ENCODE measurements at regions not wholly inside any gene's neighbourhood (a gene's known extent, or its start where the extent isn't known, plus 50 kb on each side); places are given as distances from the start of the nearest gene placed in this dataset.

GRCh38 chr15:93294066-93294465, 205.1 kb upstream of the RGMA start:
- no peak for TF ChIP-seq CTCF (IDR thresholded peaks at IDR 0.05; ENCODE audit: poor library complexity, severe bottlenecking)
- no peaks in the 10 kb centered on the region for H3K27me3 ChIP-seq (ENCODE audit: insufficient read depth, poor library complexity, severe bottlenecking)
- DNase-seq (ENCODE audit: low spot score): no peak
- ATAC-seq (ENCODE audit: low read depth): no peak
- no peaks in the 10 kb centered on the region for H3K9me3 ChIP-seq (ENCODE audit: severe bottlenecking)
- H3K36me3 ChIP-seq (ENCODE audit: low read depth): no peaks in the 10 kb centered on the region
- no peak overlapping the region for H3K27ac ChIP-seq (ENCODE audit: poor library complexity, severe bottlenecking)
- H3K4me1 ChIP-seq (ENCODE audit: insufficient read depth, poor library complexity, severe bottlenecking): no peaks in the 10 kb centered on the region
- H3K4me3 ChIP-seq (ENCODE audit: severe bottlenecking): no peak overlapping the region

GRCh38 chr15:93291380-93291779, 202.4 kb upstream of the RGMA start:
- Histone ChIP-seq H3K27me3 (ENCODE audit: insufficient read depth, poor library complexity, severe bottlenecking) (no peaks in the 10 kb centered on the region), H3K36me3 (ENCODE audit: low read depth) (no peaks in the 10 kb centered on the region), H3K27ac (ENCODE audit: poor library complexity, severe bottlenecking) (no peak overlapping the region), H3K9me3 (ENCODE audit: severe bottlenecking) (no peaks in the 10 kb centered on the region), H3K4me1 (ENCODE audit: insufficient read depth, poor library complexity, severe bottlenecking) (no peaks in the 10 kb centered on the region), H3K4me3 (ENCODE audit: severe bottlenecking) (no peak overlapping the region)
- DNase-seq (ENCODE audit: low spot score) (no peak), ATAC-seq (ENCODE audit: low read depth) (no peak)
- TF ChIP-seq CTCF (IDR thresholded peaks at IDR 0.05; ENCODE audit: poor library complexity, severe bottlenecking): no peak

GRCh38 chr15:93290618-93290946, 201.6 kb upstream of the RGMA start:
- ATAC-seq (ENCODE audit: low read depth) (no peak), DNase-seq (ENCODE audit: low spot score) (no peak)
- Histone ChIP-seq H3K9me3 (ENCODE audit: severe bottlenecking) (no peaks in the 10 kb centered on the region), H3K36me3 (ENCODE audit: low read depth) (no peaks in the 10 kb centered on the region), H3K4me1 (ENCODE audit: insufficient read depth, poor library complexity, severe bottlenecking) (no peaks in the 10 kb centered on the region), H3K4me3 (ENCODE audit: severe bottlenecking) (no peak overlapping the region), H3K27ac (ENCODE audit: poor library complexity, severe bottlenecking) (no peak overlapping the region), H3K27me3 (ENCODE audit: insufficient read depth, poor library complexity, severe bottlenecking) (no peaks in the 10 kb centered on the region)
- TF ChIP-seq CTCF (IDR thresholded peaks at IDR 0.05; ENCODE audit: poor library complexity, severe bottlenecking): no peak

GRCh38 chr15:93289941-93290617, 201.1 kb upstream of the RGMA start:
- Histone ChIP-seq H3K9me3 (ENCODE audit: severe bottlenecking) (no peaks in the 10 kb centered on the region), H3K27ac (ENCODE audit: poor library complexity, severe bottlenecking) (no peak overlapping the region), H3K27me3 (ENCODE audit: insufficient read depth, poor library complexity, severe bottlenecking) (no peaks in the 10 kb centered on the region), H3K36me3 (ENCODE audit: low read depth) (no peaks in the 10 kb centered on the region), H3K4me3 (ENCODE audit: severe bottlenecking) (no peak overlapping the region), H3K4me1 (ENCODE audit: insufficient read depth, poor library complexity, severe bottlenecking) (no peaks in the 10 kb centered on the region)
- DNase-seq (ENCODE audit: low spot score) (no peak), ATAC-seq (ENCODE audit: low read depth) (peak; percentile 10; the same call in 1 of the 3 replicates)
- no peak for TF ChIP-seq CTCF (IDR thresholded peaks at IDR 0.05; ENCODE audit: poor library complexity, severe bottlenecking)

- no peaks in the 10 kb centered on the region for H3K9me3 ChIP-seq (ENCODE audit: severe bottlenecking)
- H3K4me3 ChIP-seq (ENCODE audit: severe bottlenecking): no peak overlapping the region
- DNase-seq (ENCODE audit: low spot score) (no peak), ATAC-seq (ENCODE audit: low read depth) (no peak)
- no peaks in the 10 kb centered on the region for H3K36me3 ChIP-seq (ENCODE audit: low read depth)
- no peaks in the 10 kb centered on the region for H3K27me3 ChIP-seq (ENCODE audit: insufficient read depth, poor library complexity, severe bottlenecking)
- TF ChIP-seq CTCF (IDR thresholded peaks at IDR 0.05; ENCODE audit: poor library complexity, severe bottlenecking): no peak
- no peaks in the 10 kb centered on the region for H3K4me1 ChIP-seq (ENCODE audit: insufficient read depth, poor library complexity, severe bottlenecking)
- H3K27ac ChIP-seq (ENCODE audit: poor library complexity, severe bottlenecking): no peak overlapping the region
Observed at GRCh38 chr15:93288728-93289294, 199.8 kb upstream of the RGMA start.

All from RWPE2 (cell line).